Endothelial cell of umbilical vein (primary cell): ENCODE measurements at regions not wholly inside any gene's neighbourhood (a gene's known extent, or its start where the extent isn't known, plus 50 kb on each side); places are given as distances from the start of the nearest gene placed in this dataset.

Source experiments
- CTCF ChIP-seq, 2 donors: IDR thresholded peaks; 1 replicate in 1 of 2; 2 replicates in 1 of 2; pipeline ENCODE4 v1.5.1; 2011; ENCODE audit warnings: low read length in 2 of 2, mild to moderate bottlenecking in 2 of 2, moderate library complexity in 2 of 2, control low read depth in 1 of 2, inconsistent platforms in 1 of 2, low read depth in 1 of 2; ENCODE audit not compliant: insufficient read depth in 1 of 2; ENCODE audit errors: extremely low read depth in 1 of 2
- POLR2A ChIP-seq: IDR thresholded peaks from 2 replicates; pipeline ENCODE4 v1.6.1; 2012; ENCODE audit warnings: low read depth, mild to moderate bottlenecking, control low read depth, low read length
- TF ChIP-seq, protein P1 (sequence below): IDR thresholded peaks from 2 replicates; pipeline ENCODE4 v1.6.1; 2011; ENCODE audit not compliant: insufficient read depth, insufficient read length

DNA sequence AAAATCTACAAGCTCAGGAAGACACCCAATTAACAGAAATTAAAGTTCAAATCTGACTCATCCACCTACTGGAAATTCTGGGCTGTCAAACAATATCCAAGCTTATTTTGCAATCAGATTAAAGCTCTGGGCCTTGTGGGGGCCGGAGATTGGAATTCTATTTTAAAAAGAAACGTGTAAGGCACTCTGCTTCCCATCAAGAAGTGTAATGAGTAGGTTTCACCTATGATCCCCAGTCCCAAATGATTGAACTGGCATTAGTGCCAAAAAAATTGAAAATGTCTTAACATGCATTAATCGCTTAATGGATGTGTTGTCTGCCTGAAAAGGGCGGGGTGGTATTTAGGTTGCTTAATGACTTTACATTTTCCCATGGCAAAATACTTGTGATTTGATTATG is 542.4 kb upstream of the BTBD3 start:
- TF ChIP-seq CTCF (IDR thresholded peaks at IDR 0.05; ENCODE audit: extremely low read depth in 1 of 2, insufficient read depth in 1 of 2, low read depth in 1 of 2, low read length in 2 of 2) (no peak), POLR2A (no peak)
- TF ChIP-seq, protein P1, sequence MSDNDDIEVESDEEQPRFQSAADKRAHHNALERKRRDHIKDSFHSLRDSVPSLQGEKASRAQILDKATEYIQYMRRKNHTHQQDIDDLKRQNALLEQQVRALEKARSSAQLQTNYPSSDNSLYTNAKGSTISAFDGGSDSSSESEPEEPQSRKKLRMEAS, result no peak
